ENCODE measurements at regions not wholly inside any gene's neighbourhood (a gene's known extent, or its start where the extent isn't known, plus 50 kb on each side); places are given as distances from the start of the nearest gene placed in this dataset.

GRCh38 chr7:25706764-25707163 lies 445.2 kb upstream of the NFE2L3 start:
- H3K4me3 Mint-ChIP-seq: no peak overlapping the region
- DNase-seq: no peak
- no peaks in the 10 kb centered on the region for H3K4me1 Mint-ChIP-seq
- H3K27me3 Mint-ChIP-seq: peaks cover 4% of the 10 kb centered on the region
- no peak overlapping the region for H3K27ac Mint-ChIP-seq
- H3K36me3 Mint-ChIP-seq: peaks cover 5% of the 10 kb centered on the region
- H3K9me3 Mint-ChIP-seq: peaks cover 5% of the 10 kb centered on the region

DNA sequence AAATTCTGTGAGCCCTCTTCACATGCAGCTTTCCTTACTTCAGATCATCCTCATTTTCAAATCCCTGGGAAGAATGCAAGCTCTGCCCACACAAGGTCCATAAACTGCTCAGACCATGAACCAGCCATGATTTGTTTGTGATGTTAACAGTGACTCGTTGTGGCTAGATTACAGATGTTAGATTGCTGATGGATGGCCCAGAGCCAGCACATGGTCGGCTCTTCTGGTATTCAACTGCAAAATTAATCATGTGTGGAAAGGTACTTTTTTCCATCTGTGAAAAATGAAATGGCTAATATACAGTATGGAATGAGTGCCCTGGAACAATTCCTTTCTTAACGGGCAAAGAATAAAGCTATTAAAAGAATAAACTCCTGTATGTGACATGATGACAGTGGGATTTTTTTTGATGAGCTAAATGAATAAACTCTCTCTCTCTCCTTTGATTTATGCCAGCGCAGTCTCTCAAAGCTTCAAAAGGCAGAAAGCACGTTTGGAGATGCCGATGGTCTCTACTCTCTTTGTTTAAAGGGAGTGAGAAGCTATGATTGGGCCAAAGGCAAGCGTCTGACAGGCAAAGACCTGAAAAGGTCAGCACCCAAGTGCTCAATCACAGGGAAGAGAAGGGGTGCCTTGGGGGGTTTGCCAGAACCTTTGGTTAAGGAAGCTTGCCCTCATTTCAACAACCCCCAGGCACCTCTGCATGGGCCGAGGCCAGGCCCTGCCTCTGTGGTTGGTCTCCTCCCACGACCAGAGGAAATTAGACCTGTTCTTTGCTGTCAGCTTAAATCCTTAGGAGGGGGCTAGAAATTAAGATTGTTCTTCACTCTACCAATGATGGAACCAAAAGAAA lies 444.0 kb upstream of the NFE2L3 start:
- H3K4me1 Mint-ChIP-seq: no peaks in the 10 kb centered on the region
- no peak overlapping the region for H3K4me3 Mint-ChIP-seq
- H3K36me3 Mint-ChIP-seq: peaks cover 2% of the 10 kb centered on the region
- H3K27ac Mint-ChIP-seq: no peak overlapping the region
- H3K27me3 Mint-ChIP-seq: peaks cover under 1% of the 10 kb centered on the region
- H3K9me3 Mint-ChIP-seq: peaks cover 3% of the 10 kb centered on the region
- no peak for DNase-seq

GRCh38 chr7:25710959-25711358 lies 441.0 kb upstream of the NFE2L3 start:
- Mint-ChIP-seq H3K36me3 (no peaks in the 10 kb centered on the region), H3K4me1 (no peaks in the 10 kb centered on the region), H3K9me3 (no peaks in the 10 kb centered on the region), H3K27ac (no peak overlapping the region), H3K27me3 (no peaks in the 10 kb centered on the region), H3K4me3 (no peak overlapping the region)
- no peak for DNase-seq

- Mint-ChIP-seq H3K27ac (no peak overlapping the region), H3K4me1 (no peaks in the 10 kb centered on the region), H3K27me3 (no peaks in the 10 kb centered on the region), H3K9me3 (no peaks in the 10 kb centered on the region), H3K4me3 (no peak overlapping the region), H3K36me3 (no peaks in the 10 kb centered on the region)
- DNase-seq: no peak
These were observed 440.1 kb upstream of the NFE2L3 start for GRCh38 chr7:25711940-25712339.

DNA sequence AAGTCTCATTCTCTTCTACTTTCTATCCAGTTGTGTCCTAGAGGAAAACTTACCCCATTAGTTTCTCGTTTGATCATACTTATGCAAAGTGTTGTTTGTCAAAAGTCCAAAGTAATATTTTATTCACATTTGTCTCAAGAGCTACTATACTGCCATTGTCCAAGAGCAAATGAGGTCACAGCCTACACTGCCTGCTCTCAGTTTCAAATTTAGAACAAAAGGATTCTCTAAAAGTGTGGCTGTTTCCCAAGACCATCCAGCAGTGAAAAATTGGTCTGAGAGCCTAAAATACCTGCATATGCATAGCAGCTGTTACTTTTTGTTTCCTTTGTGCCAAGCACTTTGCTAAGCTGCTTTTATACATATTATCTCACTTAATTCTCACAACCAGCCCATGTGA lies 439.5 kb upstream of the NFE2L3 start:
- Mint-ChIP-seq H3K4me3 (no peak overlapping the region), H3K27ac (no peak overlapping the region), H3K27me3 (peaks cover 3% of the 10 kb centered on the region), H3K4me1 (no peaks in the 10 kb centered on the region), H3K9me3 (no peaks in the 10 kb centered on the region), H3K36me3 (no peaks in the 10 kb centered on the region)
- DNase-seq: no peak

DNA sequence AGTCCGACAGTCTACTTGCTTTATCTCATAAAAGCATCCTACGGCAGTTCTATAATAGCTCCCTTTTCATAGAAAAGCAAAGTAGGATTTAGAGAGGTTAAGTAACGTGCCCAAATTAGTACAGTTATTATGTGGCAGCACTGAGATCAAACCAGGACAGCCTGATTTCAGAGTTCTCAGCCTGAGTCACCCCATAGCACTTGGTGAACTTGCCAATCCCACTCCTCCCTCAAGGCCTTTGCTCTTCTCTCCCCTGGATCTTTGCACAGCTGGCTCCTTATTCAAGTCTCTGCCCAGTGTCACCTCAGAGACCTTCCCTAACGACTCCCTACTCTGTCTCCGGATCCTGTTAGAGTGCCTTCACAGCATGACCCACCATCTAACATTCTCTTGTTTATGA lies 438.0 kb upstream of the NFE2L3 start:
- peaks cover 3% of the 10 kb centered on the region for H3K27me3 Mint-ChIP-seq

DNA sequence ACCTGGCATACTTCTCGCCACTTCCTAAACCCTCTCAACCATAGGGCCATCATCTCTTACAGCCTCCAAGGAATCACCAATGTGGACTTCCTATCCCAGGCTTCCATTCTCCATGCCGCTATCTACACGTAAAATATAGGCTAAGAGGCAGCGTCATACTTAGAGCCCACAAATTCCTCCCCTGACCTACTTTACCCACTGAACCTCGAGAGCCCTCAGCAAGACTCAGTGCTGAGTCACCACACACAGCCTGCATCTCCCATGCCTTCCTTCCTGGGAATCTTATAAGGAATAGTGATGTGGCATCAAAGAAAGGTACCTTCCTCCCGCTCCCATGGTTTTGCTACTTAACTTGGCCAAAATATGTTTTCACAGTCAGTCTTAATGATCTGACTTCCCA lies 435.6 kb upstream of the NFE2L3 start:
- no peak overlapping the region for H3K4me3 Mint-ChIP-seq
- DNase-seq: no peak
- no peaks in the 10 kb centered on the region for H3K4me1 Mint-ChIP-seq
- no peak overlapping the region for H3K27ac Mint-ChIP-seq
- peaks cover 3% of the 10 kb centered on the region for H3K27me3 Mint-ChIP-seq
- H3K9me3 Mint-ChIP-seq: no peaks in the 10 kb centered on the region
- H3K36me3 Mint-ChIP-seq: no peaks in the 10 kb centered on the region

More for the DNA sequence above, 438.0 kb upstream of the NFE2L3 start:
- no peak for DNase-seq
- Mint-ChIP-seq H3K4me3 (no peak overlapping the region), H3K9me3 (no peaks in the 10 kb centered on the region), H3K27ac (no peak overlapping the region), H3K36me3 (no peaks in the 10 kb centered on the region), H3K4me1 (no peaks in the 10 kb centered on the region)

GRCh38 chr7:25718596-25718995 lies 433.4 kb upstream of the NFE2L3 start:
- no peaks in the 10 kb centered on the region for H3K9me3 Mint-ChIP-seq
- H3K4me3 Mint-ChIP-seq: no peak overlapping the region
- no peaks in the 10 kb centered on the region for H3K36me3 Mint-ChIP-seq
- H3K27ac Mint-ChIP-seq: no peak overlapping the region
- no peaks in the 10 kb centered on the region for H3K4me1 Mint-ChIP-seq
- peaks cover 3% of the 10 kb centered on the region for H3K27me3 Mint-ChIP-seq
- no peak for DNase-seq

DNA sequence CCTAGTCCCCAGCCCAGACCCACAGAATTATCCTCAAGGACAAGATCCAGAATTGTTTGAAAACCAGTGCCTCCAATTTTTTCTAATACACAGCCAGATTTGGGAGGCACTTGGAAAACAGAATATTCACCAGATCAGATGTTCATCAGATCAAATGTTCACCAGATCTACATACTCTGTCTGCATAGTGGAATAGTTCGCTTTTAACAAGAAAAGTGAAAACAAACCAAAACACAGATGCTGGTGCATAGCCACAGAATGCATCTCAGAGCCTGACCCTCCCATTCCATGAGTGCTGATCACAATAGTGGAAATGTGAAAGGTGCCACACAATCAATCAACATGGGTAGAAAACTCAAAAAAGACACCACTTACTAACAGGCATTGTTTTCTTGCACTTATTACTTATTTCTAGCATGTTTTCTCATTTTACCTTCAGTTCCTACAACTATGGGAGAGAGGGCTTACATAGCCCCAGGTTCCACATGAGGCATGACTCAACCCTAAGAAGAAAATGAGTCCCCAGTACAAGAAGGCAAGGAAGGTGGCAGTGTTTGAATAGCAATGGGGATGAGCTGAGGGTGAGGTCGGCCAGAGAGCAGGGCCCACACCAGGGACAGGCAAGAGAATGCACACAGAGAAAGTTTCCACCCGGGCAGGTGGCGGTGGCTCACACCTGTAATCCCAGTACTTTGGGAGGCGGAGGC lies 432.7 kb upstream of the NFE2L3 start:
- H3K27me3 Mint-ChIP-seq: peaks cover 3% of the 10 kb centered on the region
- no peaks in the 10 kb centered on the region for H3K36me3 Mint-ChIP-seq
- no peak overlapping the region for H3K27ac Mint-ChIP-seq
- H3K9me3 Mint-ChIP-seq: no peaks in the 10 kb centered on the region
- no peaks in the 10 kb centered on the region for H3K4me1 Mint-ChIP-seq
- no peak for DNase-seq
- H3K4me3 Mint-ChIP-seq: no peak overlapping the region

DNA sequence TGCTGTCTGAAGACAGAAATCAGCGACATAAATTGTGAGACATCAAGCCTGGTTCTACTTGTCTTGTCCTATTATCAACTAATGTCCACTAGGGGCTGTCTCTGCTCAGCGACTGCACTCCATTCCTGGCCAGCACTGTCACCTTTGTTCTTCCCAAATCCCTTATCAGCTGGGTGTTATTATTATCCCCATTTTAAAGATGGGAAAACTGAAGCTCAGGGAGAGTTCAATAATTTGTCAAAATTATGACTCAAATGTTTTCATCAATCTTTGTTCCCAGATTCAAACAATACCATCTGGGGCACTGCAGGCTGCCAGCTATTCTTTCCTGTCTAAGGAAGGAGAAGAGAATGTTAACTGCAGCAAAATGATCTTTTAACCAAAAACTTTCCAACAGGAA lies 431.6 kb upstream of the NFE2L3 start:
- DNase-seq: no peak
- H3K4me1 Mint-ChIP-seq: no peaks in the 10 kb centered on the region
- H3K9me3 Mint-ChIP-seq: no peaks in the 10 kb centered on the region
- no peak overlapping the region for H3K27ac Mint-ChIP-seq
- peaks cover 3% of the 10 kb centered on the region for H3K27me3 Mint-ChIP-seq
- no peaks in the 10 kb centered on the region for H3K36me3 Mint-ChIP-seq
- H3K4me3 Mint-ChIP-seq: no peak overlapping the region

DNA sequence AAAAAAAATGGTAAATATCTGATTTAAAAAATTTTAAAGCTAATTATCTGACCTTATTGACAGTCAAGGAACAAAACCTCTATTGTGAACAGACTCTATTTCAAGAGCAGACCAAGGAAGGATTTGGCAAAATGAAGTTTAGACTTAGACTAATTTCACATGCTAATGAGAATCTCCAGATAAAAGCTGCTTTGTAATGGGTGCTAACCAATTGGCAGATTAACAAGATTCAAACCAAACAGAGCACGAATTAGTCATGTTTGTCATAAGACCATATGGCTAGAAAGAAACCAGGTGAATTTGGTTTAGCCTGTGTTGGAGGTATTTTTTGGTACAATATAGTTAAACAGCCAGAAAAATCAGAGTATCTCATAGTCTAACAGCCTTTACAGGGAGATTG lies 429.1 kb upstream of the NFE2L3 start:
- Mint-ChIP-seq H3K36me3 (no peaks in the 10 kb centered on the region), H3K27me3 (no peaks in the 10 kb centered on the region), H3K4me3 (no peak overlapping the region), H3K27ac (no peak overlapping the region), H3K9me3 (no peaks in the 10 kb centered on the region), H3K4me1 (no peaks in the 10 kb centered on the region)
- no peak for DNase-seq

DNA sequence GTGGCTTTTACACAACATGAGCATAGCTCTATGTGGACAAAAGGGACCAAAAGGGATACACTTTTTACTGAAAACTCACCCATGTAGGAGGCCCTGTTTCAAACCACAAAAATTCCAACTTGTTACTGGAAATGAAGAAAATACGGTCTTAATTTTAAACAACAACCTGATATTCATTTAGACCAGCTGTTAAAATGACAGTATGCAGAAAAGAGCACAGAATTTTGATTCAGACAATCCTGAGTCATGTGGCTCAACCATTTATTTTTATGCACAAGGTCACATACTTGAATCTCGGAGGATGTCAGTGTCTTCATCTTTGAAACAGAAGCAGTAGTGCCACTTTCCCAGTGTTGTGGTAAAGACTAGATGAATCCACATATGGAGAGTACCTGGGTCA lies 426.5 kb upstream of the NFE2L3 start:
- no peak overlapping the region for H3K4me3 Mint-ChIP-seq
- no peaks in the 10 kb centered on the region for H3K27me3 Mint-ChIP-seq
- no peak for DNase-seq
- H3K4me1 Mint-ChIP-seq: no peaks in the 10 kb centered on the region
- H3K27ac Mint-ChIP-seq: no peak overlapping the region
- H3K36me3 Mint-ChIP-seq: no peaks in the 10 kb centered on the region
- H3K9me3 Mint-ChIP-seq: no peaks in the 10 kb centered on the region

DNA sequence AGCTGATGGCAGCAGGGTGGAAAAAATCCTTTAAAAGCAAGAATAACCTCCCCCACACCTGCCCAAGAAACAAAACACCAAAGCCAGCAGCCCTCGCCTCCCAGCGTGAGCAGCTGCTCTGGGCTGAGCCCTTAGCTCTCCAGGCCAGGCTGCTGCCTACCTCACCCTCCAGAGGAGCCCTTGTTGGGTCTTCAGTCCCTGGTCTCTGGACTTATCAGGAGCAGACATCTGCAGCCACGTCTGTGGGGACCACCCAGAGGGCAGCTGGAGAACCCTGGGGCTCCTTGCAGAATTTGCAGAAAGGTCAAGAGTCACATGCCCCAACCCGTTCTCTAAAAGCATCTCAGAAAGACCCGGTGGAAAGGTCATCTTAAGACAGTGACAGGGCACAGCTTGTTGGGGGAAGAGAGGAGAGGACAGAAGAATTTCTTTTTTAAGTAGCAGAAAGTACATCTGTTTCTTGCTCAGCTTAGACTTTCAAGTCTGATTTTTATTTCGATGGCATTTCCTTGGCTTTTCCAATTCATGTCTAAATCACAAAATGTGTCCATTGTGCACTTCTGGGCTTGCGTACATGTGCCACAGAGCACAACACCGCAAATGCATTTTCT lies 425.7 kb upstream of the NFE2L3 start:
- no peak for DNase-seq
- H3K4me3 Mint-ChIP-seq: no peak overlapping the region
- H3K4me1 Mint-ChIP-seq: no peaks in the 10 kb centered on the region
- H3K9me3 Mint-ChIP-seq: no peaks in the 10 kb centered on the region
- no peaks in the 10 kb centered on the region for H3K36me3 Mint-ChIP-seq
- H3K27ac Mint-ChIP-seq: no peak overlapping the region
- H3K27me3 Mint-ChIP-seq: no peaks in the 10 kb centered on the region

GRCh38 chr7:25726781-25727311 lies 425.2 kb upstream of the NFE2L3 start:
- no peak for DNase-seq
- H3K4me3 Mint-ChIP-seq: no peak overlapping the region
- no peaks in the 10 kb centered on the region for H3K4me1 Mint-ChIP-seq
- H3K36me3 Mint-ChIP-seq: no peaks in the 10 kb centered on the region
- H3K9me3 Mint-ChIP-seq: no peaks in the 10 kb centered on the region
- H3K27ac Mint-ChIP-seq: no peak overlapping the region
- H3K27me3 Mint-ChIP-seq: no peaks in the 10 kb centered on the region

GRCh38 chr7:25727446-25727845 lies 424.6 kb upstream of the NFE2L3 start:
- Mint-ChIP-seq H3K27me3 (no peaks in the 10 kb centered on the region), H3K36me3 (no peaks in the 10 kb centered on the region), H3K9me3 (no peaks in the 10 kb centered on the region), H3K4me1 (no peaks in the 10 kb centered on the region), H3K4me3 (no peak overlapping the region), H3K27ac (no peak overlapping the region)
- DNase-seq: no peak
